GM23248 (cell line): ENCODE measurements at regions not wholly inside any gene's neighbourhood (a gene's known extent, or its start where the extent isn't known, plus 50 kb on each side); places are given as distances from the start of the nearest gene placed in this dataset.

ENCODE experiments used
- EZH2 ChIP-seq: fragments of 200-600 bp; sonication (generic); IDR thresholded peaks from 2 replicates; pipeline ENCODE4 v1.6.1; 2018; ENCODE audit warnings: antibody characterized with exemption, mild to moderate bottlenecking; ENCODE audit not compliant: insufficient read depth, poor library complexity, severe bottlenecking
- EZH2phosphoT487 ChIP-seq: fragments of 200-600 bp; sonication (generic); IDR thresholded peaks from 2 replicates; pipeline ENCODE4 v1.6.1; 2018; ENCODE audit warnings: antibody characterized with exemption, moderate library complexity, mild to moderate bottlenecking, low read depth; ENCODE audit not compliant: insufficient read depth

- TF ChIP-seq EZH2 = no peak
- TF ChIP-seq EZH2phosphoT487 = no peak
Measured at GRCh38 chr16:52742052-52742451, 195.1 kb upstream of the TOX3 start.
